Right lobe of liver (tissue), 4 donors: ENCODE measurements at regions not wholly inside any gene's neighbourhood (a gene's known extent, or its start where the extent isn't known, plus 50 kb on each side); places are given as distances from the start of the nearest gene placed in this dataset.

Source experiments
- POLR2A ChIP-seq: fragments of 450-650 bp; IDR thresholded peaks from one replicate; pipeline ENCODE4 v1.6.1; 2017; ENCODE audit warnings: antibody characterized with exemption, mild to moderate bottlenecking
- TF ChIP-seq, protein P1 (sequence below), 4 donors: fragments of 200-600 bp in 3 of 4; fragments of 450-650 bp in 1 of 4; IDR thresholded peaks; one replicate each; pipeline versions ENCODE4 v1.5.1 to v1.8.0; 2016 to 2022; ENCODE audit warnings: antibody characterized with exemption in 4 of 4, mild to moderate bottlenecking in 2 of 4
- donor health status: DM: no; HTN: no; CAD: no.
- donor health status: DM: no; HTN: no; CAD: no.
- donor health status: DM: no; HTN: yes; CAD: no.

DNA sequence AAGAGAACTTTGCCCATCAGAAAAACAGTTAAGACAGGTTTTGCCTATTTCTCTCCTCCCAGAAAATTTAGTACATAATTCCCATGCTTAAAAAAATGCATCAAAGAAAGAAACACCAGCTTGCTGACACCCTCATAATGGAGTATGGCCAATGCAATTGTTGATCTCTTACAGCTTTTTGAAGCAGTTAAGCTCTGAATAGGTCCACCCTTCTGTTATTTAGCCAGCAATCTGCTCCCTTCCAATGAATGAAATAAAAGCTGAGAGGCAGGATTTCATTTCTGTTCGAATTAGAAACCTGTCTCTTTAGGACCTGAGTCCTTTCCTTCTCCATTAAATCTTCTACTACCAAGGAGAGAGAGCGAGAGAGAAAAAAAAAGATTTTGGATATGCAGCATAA, 288.7 kb downstream of the RNF144B start:
- TF ChIP-seq, protein P1, sequence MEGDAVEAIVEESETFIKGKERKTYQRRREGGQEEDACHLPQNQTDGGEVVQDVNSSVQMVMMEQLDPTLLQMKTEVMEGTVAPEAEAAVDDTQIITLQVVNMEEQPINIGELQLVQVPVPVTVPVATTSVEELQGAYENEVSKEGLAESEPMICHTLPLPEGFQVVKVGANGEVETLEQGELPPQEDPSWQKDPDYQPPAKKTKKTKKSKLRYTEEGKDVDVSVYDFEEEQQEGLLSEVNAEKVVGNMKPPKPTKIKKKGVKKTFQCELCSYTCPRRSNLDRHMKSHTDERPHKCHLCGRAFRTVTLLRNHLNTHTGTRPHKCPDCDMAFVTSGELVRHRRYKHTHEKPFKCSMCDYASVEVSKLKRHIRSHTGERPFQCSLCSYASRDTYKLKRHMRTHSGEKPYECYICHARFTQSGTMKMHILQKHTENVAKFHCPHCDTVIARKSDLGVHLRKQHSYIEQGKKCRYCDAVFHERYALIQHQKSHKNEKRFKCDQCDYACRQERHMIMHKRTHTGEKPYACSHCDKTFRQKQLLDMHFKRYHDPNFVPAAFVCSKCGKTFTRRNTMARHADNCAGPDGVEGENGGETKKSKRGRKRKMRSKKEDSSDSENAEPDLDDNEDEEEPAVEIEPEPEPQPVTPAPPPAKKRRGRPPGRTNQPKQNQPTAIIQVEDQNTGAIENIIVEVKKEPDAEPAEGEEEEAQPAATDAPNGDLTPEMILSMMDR (IDR thresholded peaks at IDR 0.05): no peak
- TF ChIP-seq POLR2A: no peak
